GM23338 (cell line): ENCODE measurements at regions not wholly inside any gene's neighbourhood (a gene's known extent, or its start where the extent isn't known, plus 50 kb on each side); places are given as distances from the start of the nearest gene placed in this dataset.

Experiments
- ATAC-seq: fragments of 200-7000 bp; cut with Tn5 transposase; 3 replicates; pipeline ENCODE4 v1.9.1; 2020
- DNase-seq: peaks from one replicate; pipeline ENCODE4 v3.0.0-alpha.2; 2015; ENCODE audit warnings: low spot score
- H2AFZ ChIP-seq: fragments of 200-600 bp; sonication (generic); 2 replicates; pipeline ENCODE4 v1.8.0; 2016; ENCODE audit warnings: antibody characterized with exemption, mild to moderate bottlenecking, moderate library complexity
- H3F3A ChIP-seq: fragments of 200-600 bp; sonication (generic); replicated peaks from 2 replicates; pipeline ENCODE4 v1.8.0; 2017; ENCODE audit warnings: antibody characterized with exemption, mixed run types, low read depth
- H3K27ac ChIP-seq: fragments of 200-600 bp; sonication (generic); 2 replicates; pipeline ENCODE4 v1.6.1; 2016; ENCODE audit warnings: low read depth
- H3K27me3 ChIP-seq: fragments of 200-600 bp; sonication (generic); 2 replicates; pipeline ENCODE4 v1.8.0; 2016; ENCODE audit warnings: mild to moderate bottlenecking, mixed run types, moderate library complexity; ENCODE audit not compliant: insufficient read depth
- H3K36me3 ChIP-seq: fragments of 200-600 bp; sonication (generic); 2 replicates; pipeline ENCODE4 v1.8.0; 2016; ENCODE audit warnings: mild to moderate bottlenecking; ENCODE audit not compliant: insufficient read depth
- H3K4me1 ChIP-seq: fragments of 200-600 bp; sonication (generic); 2 replicates; pipeline ENCODE4 v1.8.0; 2016; ENCODE audit warnings: mild to moderate bottlenecking, moderate library complexity; ENCODE audit not compliant: insufficient read depth
- H3K4me2 ChIP-seq: fragments of 200-600 bp; sonication (generic); 2 replicates; pipeline ENCODE4 v1.7.1; 2017; ENCODE audit warnings: mixed run types
- H3K4me3 ChIP-seq: fragments of 200-600 bp; sonication (generic); 2 replicates; pipeline ENCODE4 v1.6.1; 2016; ENCODE audit warnings: mixed run types
- H3K79me2 ChIP-seq: fragments of 200-600 bp; sonication (generic); replicated peaks from 2 replicates; pipeline ENCODE4 v1.8.0; 2017; ENCODE audit warnings: mild to moderate bottlenecking; ENCODE audit not compliant: insufficient read depth
- H3K9me2 ChIP-seq: fragments of 200-600 bp; sonication (generic); 2 replicates; pipeline ENCODE4 v1.8.0; 2017; ENCODE audit not compliant: insufficient read depth
- H4K20me1 ChIP-seq: fragments of 200-600 bp; sonication (generic); replicated peaks from 2 replicates; pipeline ENCODE4 v1.8.0; 2017; ENCODE audit warnings: mild to moderate bottlenecking; ENCODE audit not compliant: insufficient read depth
- H3K27ac Mint-ChIP-seq: 2 replicates; pipeline ENCODE4 v1.8.0; 2020; ENCODE audit warnings: inconsistent platforms, mild to moderate bottlenecking, moderate library complexity, mixed read lengths
- H3K27me3 Mint-ChIP-seq: 3 replicates; pipeline ENCODE4 v1.8.0; 2022; ENCODE audit warnings: low read depth, mild to moderate bottlenecking, moderate library complexity, mixed read lengths, inconsistent platforms; ENCODE audit not compliant: insufficient read depth, poor library complexity
- H3K36me3 Mint-ChIP-seq: 3 replicates; pipeline ENCODE4 v1.8.0; 2021; ENCODE audit warnings: low read depth, mild to moderate bottlenecking, inconsistent platforms, moderate library complexity, mixed read lengths
- H3K4me1 Mint-ChIP-seq: 3 replicates; pipeline ENCODE4 v1.8.0; 2020; ENCODE audit warnings: mild to moderate bottlenecking, inconsistent platforms, mixed read lengths
- H3K4me3 Mint-ChIP-seq: 3 replicates; pipeline ENCODE4 v1.8.0; 2021; ENCODE audit warnings: moderate library complexity, mild to moderate bottlenecking, inconsistent platforms, mixed read lengths
- H3K9me3 Mint-ChIP-seq: 3 replicates; pipeline ENCODE4 v1.8.0; 2020; ENCODE audit warnings: moderate library complexity, mild to moderate bottlenecking, inconsistent platforms, mixed read lengths
- CREB1 ChIP-seq: fragments of 250-450 bp; sonication (Bioruptor Pico); IDR thresholded peaks from 2 replicates; pipeline ENCODE4 v1.5.0; 2020; ENCODE audit warnings: low read depth, mild to moderate bottlenecking, moderate library complexity
- EZH2 ChIP-seq: fragments of 200-600 bp; sonication (generic); IDR thresholded peaks from one replicate; pipeline ENCODE4 v1.8.0; 2017; ENCODE audit warnings: antibody characterized with exemption, mild to moderate bottlenecking, low read depth; ENCODE audit not compliant: unreplicated experiment
- EZH2phosphoT487 ChIP-seq: fragments of 200-600 bp; sonication (generic); IDR thresholded peaks from one replicate; pipeline ENCODE4 v1.8.1; 2018; ENCODE audit warnings: antibody characterized with exemption; ENCODE audit not compliant: unreplicated experiment
- JUNB ChIP-seq: IDR thresholded peaks from one replicate; pipeline ENCODE4 v1.6.1; 2016; ENCODE audit warnings: antibody characterized with exemption; ENCODE audit not compliant: unreplicated experiment
- NANOG ChIP-seq: IDR thresholded peaks from 2 replicates; pipeline ENCODE4 v1.6.1; 2016; ENCODE audit warnings: antibody characterized with exemption, borderline replicate concordance
- POLR2AphosphoS5 ChIP-seq: IDR thresholded peaks from 2 replicates; pipeline ENCODE4 v1.6.1; 2016; ENCODE audit warnings: antibody characterized with exemption, low read depth
- STAT1 ChIP-seq: IDR thresholded peaks from one replicate; pipeline ENCODE4 v1.6.1; 2016; ENCODE audit warnings: antibody characterized with exemption; ENCODE audit not compliant: unreplicated experiment
- ZNF331 ChIP-seq: fragments of 250-450 bp; sonication (Bioruptor Pico); IDR thresholded peaks from 2 replicates; pipeline ENCODE4 v1.5.0; 2020; ENCODE audit warnings: low read depth, mild to moderate bottlenecking, moderate library complexity
- ZNF462 ChIP-seq: fragments of 250-450 bp; sonication (Bioruptor Pico); IDR thresholded peaks from 2 replicates; pipeline ENCODE4 v1.5.0; 2020; ENCODE audit warnings: mild to moderate bottlenecking, moderate library complexity
- TF ChIP-seq, protein P1 (sequence below): IDR thresholded peaks from 2 replicates; pipeline ENCODE4 v1.6.1; 2016; ENCODE audit warnings: antibody characterized with exemption
- TF ChIP-seq, protein P2 (sequence below), 2 experiments: fragments of 200-600 bp in 1 of 2; sonication (generic) in 1 of 2; conservative IDR thresholded peaks; 2 replicates each; pipeline versions ENCODE4 v1.5.1 to v1.6.1; 2016 to 2017; ENCODE audit warnings: antibody characterized with exemption in 2 of 2, low read depth in 2 of 2, mild to moderate bottlenecking in 2 of 2, moderate library complexity in 1 of 2

DNA sequence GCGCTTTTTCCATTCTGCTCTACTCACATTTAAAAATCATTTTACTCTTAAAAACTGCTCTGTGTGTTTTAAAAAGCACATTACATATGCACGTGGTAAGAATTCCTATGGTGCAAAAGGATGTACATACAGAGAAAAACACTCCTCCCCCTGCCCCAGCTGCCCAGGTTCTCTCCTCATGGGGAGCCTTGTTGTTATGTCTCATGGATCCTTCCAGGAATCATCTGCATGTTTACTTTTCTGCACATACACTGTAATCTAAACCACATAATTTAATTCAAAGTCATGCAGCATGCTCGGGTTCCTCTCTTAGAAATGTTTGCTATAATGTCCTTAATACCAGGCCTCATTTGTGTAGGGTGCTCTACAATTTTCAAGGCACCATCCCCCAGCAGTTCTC, 243.3 kb downstream of the LOXHD1 start:
- H3K27ac Mint-ChIP-seq, result no peak overlapping the region
- TF ChIP-seq POLR2AphosphoS5 (no peak), NANOG (no peak), EZH2phosphoT487 (no peak), JUNB (no peak)
- TF ChIP-seq, protein P1, sequence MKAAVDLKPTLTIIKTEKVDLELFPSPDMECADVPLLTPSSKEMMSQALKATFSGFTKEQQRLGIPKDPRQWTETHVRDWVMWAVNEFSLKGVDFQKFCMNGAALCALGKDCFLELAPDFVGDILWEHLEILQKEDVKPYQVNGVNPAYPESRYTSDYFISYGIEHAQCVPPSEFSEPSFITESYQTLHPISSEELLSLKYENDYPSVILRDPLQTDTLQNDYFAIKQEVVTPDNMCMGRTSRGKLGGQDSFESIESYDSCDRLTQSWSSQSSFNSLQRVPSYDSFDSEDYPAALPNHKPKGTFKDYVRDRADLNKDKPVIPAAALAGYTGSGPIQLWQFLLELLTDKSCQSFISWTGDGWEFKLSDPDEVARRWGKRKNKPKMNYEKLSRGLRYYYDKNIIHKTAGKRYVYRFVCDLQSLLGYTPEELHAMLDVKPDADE, result no peak

GRCh38 chr18:46414863-46415262, 242.2 kb downstream of the LOXHD1 start:
- Histone ChIP-seq H3K4me1 (peaks cover 52% of the 10 kb centered on the region), H2AFZ (no peak overlapping the region)
- TF ChIP-seq EZH2phosphoT487 (no peak), EZH2 (no peak), POLR2AphosphoS5 (no peak), JUNB (no peak), ZNF331 (no peak), NANOG (no peak), ZNF462 (no peak), CREB1 (CRISPR knock-in tag) (no peak), STAT1 (no peak)
- TF ChIP-seq, protein P2, sequence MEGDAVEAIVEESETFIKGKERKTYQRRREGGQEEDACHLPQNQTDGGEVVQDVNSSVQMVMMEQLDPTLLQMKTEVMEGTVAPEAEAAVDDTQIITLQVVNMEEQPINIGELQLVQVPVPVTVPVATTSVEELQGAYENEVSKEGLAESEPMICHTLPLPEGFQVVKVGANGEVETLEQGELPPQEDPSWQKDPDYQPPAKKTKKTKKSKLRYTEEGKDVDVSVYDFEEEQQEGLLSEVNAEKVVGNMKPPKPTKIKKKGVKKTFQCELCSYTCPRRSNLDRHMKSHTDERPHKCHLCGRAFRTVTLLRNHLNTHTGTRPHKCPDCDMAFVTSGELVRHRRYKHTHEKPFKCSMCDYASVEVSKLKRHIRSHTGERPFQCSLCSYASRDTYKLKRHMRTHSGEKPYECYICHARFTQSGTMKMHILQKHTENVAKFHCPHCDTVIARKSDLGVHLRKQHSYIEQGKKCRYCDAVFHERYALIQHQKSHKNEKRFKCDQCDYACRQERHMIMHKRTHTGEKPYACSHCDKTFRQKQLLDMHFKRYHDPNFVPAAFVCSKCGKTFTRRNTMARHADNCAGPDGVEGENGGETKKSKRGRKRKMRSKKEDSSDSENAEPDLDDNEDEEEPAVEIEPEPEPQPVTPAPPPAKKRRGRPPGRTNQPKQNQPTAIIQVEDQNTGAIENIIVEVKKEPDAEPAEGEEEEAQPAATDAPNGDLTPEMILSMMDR (conservative IDR thresholded peaks at IDR 0.05; ENCODE audit: low read depth in 2 of 2), result no peak
- TF ChIP-seq, protein P1, result no peak

More for the DNA sequence above, 243.3 kb downstream of the LOXHD1 start:
- no peaks in the 10 kb centered on the region for H3K9me3 Mint-ChIP-seq
- no peak overlapping the region for H3K4me3 ChIP-seq
- H3K36me3 Mint-ChIP-seq, result no peaks in the 10 kb centered on the region
- DNase-seq, result no peak
- ATAC-seq, result no peak
- no peaks in the 10 kb centered on the region for H3K36me3 ChIP-seq
- H3K4me3 Mint-ChIP-seq, result no peak overlapping the region
- no peaks in the 10 kb centered on the region for H4K20me1 ChIP-seq
- no peaks in the 10 kb centered on the region for H3K79me2 ChIP-seq
- H3K4me1 Mint-ChIP-seq, result peaks cover 58% of the 10 kb centered on the region
- no peaks in the 10 kb centered on the region for H3K27me3 ChIP-seq
- H2AFZ ChIP-seq, result no peak overlapping the region
- no peak overlapping the region for H3K4me2 ChIP-seq
- H3F3A ChIP-seq, result no peaks in the 10 kb centered on the region
- H3K27ac ChIP-seq, result no peak overlapping the region
- 0 out of 2 replicates have a peak, but pooled peaks cover 2% of the 10 kb centered on the region for H3K9me2 ChIP-seq
- H3K27me3 Mint-ChIP-seq, result peaks cover 4% of the 10 kb centered on the region
- peaks cover 40% of the 10 kb centered on the region for H3K4me1 ChIP-seq

More at GRCh38 chr18:46414863-46415262, 242.2 kb downstream of the LOXHD1 start:
- Mint-ChIP-seq H3K27me3 (peaks cover 6% of the 10 kb centered on the region), H3K4me1 (peaks cover 70% of the 10 kb centered on the region), H3K27ac (peak overlapping the region; percentile 12), H3K36me3 (no peaks in the 10 kb centered on the region), H3K9me3 (no peaks in the 10 kb centered on the region), H3K4me3 (no peak overlapping the region)
- Histone ChIP-seq H3K4me3 (no peak overlapping the region), H3K27ac (no peak overlapping the region), H4K20me1 (no peaks in the 10 kb centered on the region), H3K27me3 (no peaks in the 10 kb centered on the region), H3F3A (0 out of 2 replicates have a peak, but pooled peaks cover 2% of the 10 kb centered on the region), H3K4me2 (peak overlapping the region; percentile 27; the same call in 1 of the 2 replicates), H3K79me2 (no peaks in the 10 kb centered on the region), H3K9me2 (0 out of 2 replicates have a peak, but pooled peaks cover 2% of the 10 kb centered on the region), H3K36me3 (no peaks in the 10 kb centered on the region)
- peak; percentile 66 for DNase-seq
- ATAC-seq, result peak; percentile 65
